ENCODE measurements at regions not wholly inside any gene's neighbourhood (a gene's known extent, or its start where the extent isn't known, plus 50 kb on each side); places are given as distances from the start of the nearest gene placed in this dataset.

DNA sequence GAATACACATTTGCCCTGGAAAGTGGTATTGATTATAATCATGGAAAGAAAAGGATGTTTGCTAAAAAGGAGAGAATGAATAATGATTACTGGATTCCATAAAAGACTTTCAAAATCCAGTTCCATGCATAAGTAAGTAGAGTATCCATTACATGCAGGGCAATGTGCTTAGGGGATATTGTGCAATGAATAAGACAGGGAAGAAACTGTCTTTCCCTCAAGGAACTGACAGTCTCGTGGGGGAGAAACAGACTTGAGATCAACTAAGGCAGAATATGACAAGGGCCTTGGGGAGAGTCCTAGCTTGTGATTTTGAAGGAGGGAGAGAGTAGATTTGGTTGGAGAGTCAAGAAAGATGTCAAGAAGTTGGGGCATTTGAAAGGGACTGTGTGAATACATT lies 130.6 kb downstream of the SPP2 start:
- Histone ChIP-seq H3K4me2 (ENCODE audit: low read length) (no peak overlapping the region), H3K36me3 (ENCODE audit: control insufficient read depth, insufficient read depth, low read length) (no peaks in the 10 kb centered on the region), H3K27me3 (ENCODE audit: insufficient read depth, low read length, poor library complexity) (no peaks in the 10 kb centered on the region), H3K4me3 (ENCODE audit: low read length) (no peak overlapping the region), H4K5ac (ENCODE audit: low read length) (no peak overlapping the region), H3K18ac (ENCODE audit: low read length) (no peak overlapping the region), H2BK120ac (ENCODE audit: low read depth, low read length) (no peak overlapping the region), H3K9ac (ENCODE audit: low read length) (no peak overlapping the region), H2AK5ac (ENCODE audit: low read length) (no peak overlapping the region), H2BK5ac (ENCODE audit: low read length) (no peak overlapping the region), H3K27ac (ENCODE audit: low read depth, low read length) (no peak overlapping the region), H3K4ac (ENCODE audit: low read depth, low read length) (no peak overlapping the region), H3K4me1 (ENCODE audit: control insufficient read depth, low read depth, low read length) (peaks cover 5% of the 10 kb centered on the region), H3K79me1 (ENCODE audit: low read length) (no peaks in the 10 kb centered on the region), H2BK15ac (replicated peaks; ENCODE audit: low read depth) (no peak overlapping the region), H3K56ac (ENCODE audit: low read length) (no peak overlapping the region), H3K79me2 (ENCODE audit: control insufficient read depth, insufficient read depth, low read length) (no peaks in the 10 kb centered on the region), H3K23ac (ENCODE audit: low read length) (no peak overlapping the region), H4K8ac (ENCODE audit: low read depth, low read length) (no peak overlapping the region)
- WGBS (ENCODE audit: extremely low coverage, insufficient coverage, low lambda C conversion rate): no CpG with 5 or more reads among the region's 1 CpG
- no peak for DNase-seq

DNA sequence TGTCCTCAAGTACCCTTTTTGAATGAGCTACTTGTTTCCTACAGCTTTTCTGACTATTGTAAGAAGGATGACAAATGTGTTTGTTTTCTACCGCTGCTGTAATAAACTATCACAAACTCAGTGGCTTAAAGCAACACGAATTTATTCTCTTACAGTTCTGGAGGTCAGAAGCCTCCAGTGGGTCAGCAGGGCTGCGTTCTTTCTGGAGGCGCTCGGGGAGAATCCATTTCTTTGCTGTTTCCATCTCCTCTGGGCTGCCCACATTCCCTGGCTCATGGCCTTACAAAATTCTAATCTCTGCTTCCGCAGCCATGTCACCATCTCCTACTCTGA lies 128.5 kb downstream of the SPP2 start:
- H3K36me3 ChIP-seq (ENCODE audit: control insufficient read depth, insufficient read depth, low read length): no peaks in the 10 kb centered on the region
- H2BK120ac ChIP-seq (ENCODE audit: low read depth, low read length): no peak overlapping the region
- H3K4ac ChIP-seq (ENCODE audit: low read depth, low read length): no peak overlapping the region
- no peak overlapping the region for H4K5ac ChIP-seq (ENCODE audit: low read length)
- no peak overlapping the region for H3K23ac ChIP-seq (ENCODE audit: low read length)
- WGBS (ENCODE audit: extremely low coverage, insufficient coverage, low lambda C conversion rate): no CpG with 5 or more reads among the region's 6 CpGs
- no peak overlapping the region for H2BK5ac ChIP-seq (ENCODE audit: low read length)
- no peak overlapping the region for H3K9ac ChIP-seq (ENCODE audit: low read length)
- peaks cover 5% of the 10 kb centered on the region for H3K4me1 ChIP-seq (ENCODE audit: control insufficient read depth, low read depth, low read length)
- H4K8ac ChIP-seq (ENCODE audit: low read depth, low read length): no peak overlapping the region
- no peaks in the 10 kb centered on the region for H3K79me2 ChIP-seq (ENCODE audit: control insufficient read depth, insufficient read depth, low read length)
- no peaks in the 10 kb centered on the region for H3K79me1 ChIP-seq (ENCODE audit: low read length)
- no peaks in the 10 kb centered on the region for H3K27me3 ChIP-seq (ENCODE audit: insufficient read depth, low read length, poor library complexity)
- no peak overlapping the region for H3K56ac ChIP-seq (ENCODE audit: low read length)
- no peak overlapping the region for H3K27ac ChIP-seq (ENCODE audit: low read depth, low read length)
- H3K4me3 ChIP-seq (ENCODE audit: low read length): no peak overlapping the region
- H3K4me2 ChIP-seq (ENCODE audit: low read length): no peak overlapping the region
- H3K18ac ChIP-seq (ENCODE audit: low read length): no peak overlapping the region
- no peak for DNase-seq
- H2BK15ac ChIP-seq (replicated peaks; ENCODE audit: low read depth): no peak overlapping the region
- H2AK5ac ChIP-seq (ENCODE audit: low read length): no peak overlapping the region

DNA sequence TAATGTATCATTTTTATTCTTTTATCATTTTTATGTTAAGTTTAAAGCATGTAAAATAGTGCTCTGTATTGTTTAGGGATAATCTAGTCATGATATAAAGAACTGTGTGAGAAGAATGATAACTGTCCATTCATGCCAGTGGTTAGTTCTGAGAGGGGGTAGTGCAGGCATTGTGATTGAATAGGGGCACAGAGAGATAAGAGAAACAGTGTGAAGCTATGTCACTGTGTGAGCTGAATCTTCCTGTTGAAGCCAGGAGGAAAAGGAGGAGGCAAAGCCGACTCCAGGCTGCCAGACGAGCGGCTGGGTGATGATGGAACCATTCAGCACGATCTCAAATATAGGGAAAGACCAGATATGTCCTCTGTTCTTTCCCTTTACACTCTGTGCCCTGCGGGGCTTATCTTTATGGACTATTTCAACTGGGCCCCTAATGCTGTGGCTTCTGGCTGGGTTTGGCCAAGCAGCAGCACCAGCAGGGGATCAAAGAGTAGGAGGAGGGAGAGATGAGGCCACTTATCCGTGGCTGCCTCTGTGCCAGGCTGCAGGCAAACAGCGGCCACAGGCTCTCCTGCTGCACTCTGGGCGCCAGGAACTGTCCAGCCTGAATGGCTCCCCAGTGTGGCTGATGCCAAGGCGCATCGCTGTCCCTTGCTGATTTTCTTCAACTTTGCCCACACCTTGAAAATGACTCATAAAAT lies 128.0 kb downstream of the SPP2 start:
- H3K23ac ChIP-seq (ENCODE audit: low read length): no peak overlapping the region
- no peaks in the 10 kb centered on the region for H3K79me2 ChIP-seq (ENCODE audit: control insufficient read depth, insufficient read depth, low read length)
- no peak overlapping the region for H2AK5ac ChIP-seq (ENCODE audit: low read length)
- H3K4me2 ChIP-seq (ENCODE audit: low read length): no peak overlapping the region
- H3K36me3 ChIP-seq (ENCODE audit: control insufficient read depth, insufficient read depth, low read length): no peaks in the 10 kb centered on the region
- H3K4me1 ChIP-seq (ENCODE audit: control insufficient read depth, low read depth, low read length): peaks cover 5% of the 10 kb centered on the region
- H2BK15ac ChIP-seq (replicated peaks; ENCODE audit: low read depth): no peak overlapping the region
- H3K4ac ChIP-seq (ENCODE audit: low read depth, low read length): no peak overlapping the region
- no CpG with 5 or more reads among the region's 10 CpGs for WGBS (ENCODE audit: extremely low coverage, insufficient coverage, low lambda C conversion rate)
- no peak overlapping the region for H2BK5ac ChIP-seq (ENCODE audit: low read length)
- H4K8ac ChIP-seq (ENCODE audit: low read depth, low read length): no peak overlapping the region
- no peak overlapping the region for H3K18ac ChIP-seq (ENCODE audit: low read length)
- no peak overlapping the region for H2BK120ac ChIP-seq (ENCODE audit: low read depth, low read length)
- H3K9ac ChIP-seq (ENCODE audit: low read length): no peak overlapping the region
- no peak overlapping the region for H3K56ac ChIP-seq (ENCODE audit: low read length)
- no peak overlapping the region for H4K5ac ChIP-seq (ENCODE audit: low read length)
- peak; percentile 31 for DNase-seq
- no peaks in the 10 kb centered on the region for H3K27me3 ChIP-seq (ENCODE audit: insufficient read depth, low read length, poor library complexity)
- H3K79me1 ChIP-seq (ENCODE audit: low read length): no peaks in the 10 kb centered on the region
- no peak overlapping the region for H3K27ac ChIP-seq (ENCODE audit: low read depth, low read length)
- no peak overlapping the region for H3K4me3 ChIP-seq (ENCODE audit: low read length)

DNA sequence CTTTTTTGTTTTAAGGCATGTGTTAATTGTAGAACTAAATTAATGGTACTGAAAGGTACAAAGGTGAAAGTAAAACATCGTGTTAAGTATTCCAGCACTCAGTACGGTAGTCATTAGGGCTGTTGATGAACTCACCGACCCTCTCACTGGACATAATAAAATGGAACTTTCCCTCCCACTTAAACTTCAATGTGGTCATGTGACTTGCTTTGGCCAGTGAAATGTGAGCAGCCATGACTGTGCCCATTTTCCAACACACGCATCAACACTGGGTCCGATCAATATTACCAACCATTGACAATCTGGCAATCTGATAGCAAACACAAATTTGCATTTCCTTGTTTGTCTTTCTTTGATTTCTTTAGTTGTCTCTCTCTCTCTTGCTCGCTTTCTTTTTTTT lies 125.1 kb downstream of the SPP2 start:
- H3K27ac ChIP-seq (ENCODE audit: low read depth, low read length): no peak overlapping the region
- H3K79me1 ChIP-seq (ENCODE audit: low read length): no peaks in the 10 kb centered on the region
- H2BK120ac ChIP-seq (ENCODE audit: low read depth, low read length): no peak overlapping the region
- WGBS (ENCODE audit: extremely low coverage, insufficient coverage, low lambda C conversion rate): no CpG with 5 or more reads among the region's 6 CpGs
- H2BK15ac ChIP-seq (replicated peaks; ENCODE audit: low read depth): no peak overlapping the region
- no peak for DNase-seq
- H4K5ac ChIP-seq (ENCODE audit: low read length): no peak overlapping the region
- no peak overlapping the region for H3K4me3 ChIP-seq (ENCODE audit: low read length)
- no peaks in the 10 kb centered on the region for H3K79me2 ChIP-seq (ENCODE audit: control insufficient read depth, insufficient read depth, low read length)
- no peak overlapping the region for H3K4me2 ChIP-seq (ENCODE audit: low read length)
- H2AK5ac ChIP-seq (ENCODE audit: low read length): no peak overlapping the region
- H4K8ac ChIP-seq (ENCODE audit: low read depth, low read length): no peak overlapping the region
- no peak overlapping the region for H3K56ac ChIP-seq (ENCODE audit: low read length)
- H3K18ac ChIP-seq (ENCODE audit: low read length): no peak overlapping the region
- H2BK5ac ChIP-seq (ENCODE audit: low read length): no peak overlapping the region
- no peak overlapping the region for H3K23ac ChIP-seq (ENCODE audit: low read length)
- no peak overlapping the region for H3K9ac ChIP-seq (ENCODE audit: low read length)
- H3K27me3 ChIP-seq (ENCODE audit: insufficient read depth, low read length, poor library complexity): no peaks in the 10 kb centered on the region
- H3K4me1 ChIP-seq (ENCODE audit: control insufficient read depth, low read depth, low read length): peaks cover 5% of the 10 kb centered on the region
- H3K36me3 ChIP-seq (ENCODE audit: control insufficient read depth, insufficient read depth, low read length): no peaks in the 10 kb centered on the region
- no peak overlapping the region for H3K4ac ChIP-seq (ENCODE audit: low read depth, low read length)

- no peak for DNase-seq
- Histone ChIP-seq H3K27me3 (ENCODE audit: insufficient read depth, low read length, poor library complexity) (no peaks in the 10 kb centered on the region), H3K79me2 (ENCODE audit: control insufficient read depth, insufficient read depth, low read length) (no peaks in the 10 kb centered on the region), H2BK5ac (ENCODE audit: low read length) (no peak overlapping the region), H3K4me3 (ENCODE audit: low read length) (no peak overlapping the region), H2BK120ac (ENCODE audit: low read depth, low read length) (no peak overlapping the region), H2BK15ac (replicated peaks; ENCODE audit: low read depth) (no peak overlapping the region), H3K27ac (ENCODE audit: low read depth, low read length) (no peak overlapping the region), H3K4ac (ENCODE audit: low read depth, low read length) (no peak overlapping the region), H2AK5ac (ENCODE audit: low read length) (no peak overlapping the region), H3K4me2 (ENCODE audit: low read length) (no peak overlapping the region), H3K9ac (ENCODE audit: low read length) (no peak overlapping the region), H4K5ac (ENCODE audit: low read length) (no peak overlapping the region), H3K23ac (ENCODE audit: low read length) (no peak overlapping the region), H3K18ac (ENCODE audit: low read length) (no peak overlapping the region), H3K56ac (ENCODE audit: low read length) (no peak overlapping the region), H3K36me3 (ENCODE audit: control insufficient read depth, insufficient read depth, low read length) (no peaks in the 10 kb centered on the region), H3K4me1 (ENCODE audit: control insufficient read depth, low read depth, low read length) (peaks cover 5% of the 10 kb centered on the region), H4K8ac (ENCODE audit: low read depth, low read length) (no peak overlapping the region), H3K79me1 (ENCODE audit: low read length) (no peaks in the 10 kb centered on the region)
- WGBS (ENCODE audit: extremely low coverage, insufficient coverage, low lambda C conversion rate): no CpG with 5 or more reads among the region's 5 CpGs
Observed at GRCh38 chr2:234174742-234175141, 124.2 kb downstream of the SPP2 start.

DNA sequence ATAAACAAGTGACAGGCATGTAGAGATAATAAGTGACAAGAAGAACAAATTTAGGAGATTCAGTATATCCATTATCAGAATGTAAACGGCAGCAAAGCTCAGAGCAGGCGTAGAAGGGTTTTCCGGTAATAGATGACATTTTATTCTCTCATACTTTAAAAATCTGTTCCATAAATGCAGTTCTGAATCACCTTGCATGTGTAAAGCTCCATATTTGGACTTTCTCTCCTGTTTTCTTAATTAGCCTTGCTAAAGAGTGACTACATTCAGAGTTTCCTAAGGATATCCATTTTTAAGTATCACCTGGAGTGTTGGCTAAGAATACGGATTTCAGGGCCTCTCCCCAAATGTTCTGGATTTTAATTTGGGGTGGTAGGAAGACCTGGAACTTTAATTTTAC lies 122.0 kb downstream of the SPP2 start:
- H3K27me3 ChIP-seq (ENCODE audit: insufficient read depth, low read length, poor library complexity): no peaks in the 10 kb centered on the region
- WGBS (ENCODE audit: extremely low coverage, insufficient coverage, low lambda C conversion rate): no CpG with 5 or more reads among the region's 4 CpGs
- H3K9ac ChIP-seq (ENCODE audit: low read length): no peak overlapping the region
- H4K8ac ChIP-seq (ENCODE audit: low read depth, low read length): no peak overlapping the region
- no peak overlapping the region for H2BK15ac ChIP-seq (replicated peaks; ENCODE audit: low read depth)
- peaks cover 2% of the 10 kb centered on the region for H3K4me1 ChIP-seq (ENCODE audit: control insufficient read depth, low read depth, low read length)
- no peak overlapping the region for H4K5ac ChIP-seq (ENCODE audit: low read length)
- no peaks in the 10 kb centered on the region for H3K79me2 ChIP-seq (ENCODE audit: control insufficient read depth, insufficient read depth, low read length)
- no peak overlapping the region for H3K56ac ChIP-seq (ENCODE audit: low read length)
- H3K79me1 ChIP-seq (ENCODE audit: low read length): no peaks in the 10 kb centered on the region
- H3K4ac ChIP-seq (ENCODE audit: low read depth, low read length): no peak overlapping the region
- no peak overlapping the region for H3K4me2 ChIP-seq (ENCODE audit: low read length)
- H3K36me3 ChIP-seq (ENCODE audit: control insufficient read depth, insufficient read depth, low read length): no peaks in the 10 kb centered on the region
- H3K4me3 ChIP-seq (ENCODE audit: low read length): no peak overlapping the region
- H2BK5ac ChIP-seq (ENCODE audit: low read length): no peak overlapping the region
- H3K23ac ChIP-seq (ENCODE audit: low read length): no peak overlapping the region
- H3K27ac ChIP-seq (ENCODE audit: low read depth, low read length): no peak overlapping the region
- no peak for DNase-seq
- no peak overlapping the region for H2AK5ac ChIP-seq (ENCODE audit: low read length)
- H3K18ac ChIP-seq (ENCODE audit: low read length): no peak overlapping the region
- no peak overlapping the region for H2BK120ac ChIP-seq (ENCODE audit: low read depth, low read length)

All from mesendoderm (in vitro differentiated cells).